ENCODE measurements at regions not wholly inside any gene's neighbourhood (a gene's known extent, or its start where the extent isn't known, plus 50 kb on each side); places are given as distances from the start of the nearest gene placed in this dataset.

GRCh38 chr12:3923021-3923420 is 49.8 kb upstream of the PARP11 start:
- TF ChIP-seq POLR2A (IDR thresholded peaks at IDR 0.05; ENCODE audit: low read length) (no peak), GATA1 (IDR thresholded peaks at IDR 0.05; ENCODE audit: low read depth, low read length) (no peak)

Data from erythroblast (primary cell).